Thymus (tissue), 11 donors: ENCODE measurements at regions not wholly inside any gene's neighbourhood (a gene's known extent, or its start where the extent isn't known, plus 50 kb on each side); places are given as distances from the start of the nearest gene placed in this dataset.

Experiments
- DNase-seq, 9 donors: peaks; one replicate each; pipeline ENCODE4 v3.0.0-alpha.2; 2013; ENCODE audit warnings: low spot score in 9 of 9, low read depth in 6 of 9, missing footprints in 1 of 9
- H3K27ac ChIP-seq, 2 donors: one replicate each; pipeline ENCODE4 v1.5.1; 2013; ENCODE audit warnings: control low read depth in 1 of 2, low read depth in 1 of 2, low read length in 1 of 2, mild to moderate bottlenecking in 1 of 2, moderate library complexity in 1 of 2
- H3K27me3 ChIP-seq, 2 donors: one replicate each; pipeline ENCODE4 v1.5.1; 2013; ENCODE audit warnings: low read length in 1 of 2; ENCODE audit not compliant: control insufficient read depth in 2 of 2, insufficient read depth in 1 of 2
- H3K36me3 ChIP-seq, 2 donors: one replicate each; pipeline ENCODE4 v1.5.1; 2013; ENCODE audit warnings: low read length in 1 of 2, mild to moderate bottlenecking in 1 of 2, moderate library complexity in 1 of 2; ENCODE audit not compliant: control insufficient read depth in 2 of 2, insufficient read depth in 2 of 2
- H3K4me1 ChIP-seq, 2 donors: one replicate each; pipeline ENCODE4 v1.5.1; 2013; ENCODE audit warnings: low read length in 2 of 2; ENCODE audit not compliant: control insufficient read depth in 2 of 2, insufficient read depth in 2 of 2
- H3K4me3 ChIP-seq, 2 donors: one replicate each; pipeline ENCODE4 v1.5.1; 2013; ENCODE audit warnings: low read length in 2 of 2, control low read depth in 1 of 2, mild to moderate bottlenecking in 1 of 2
- H3K9me3 ChIP-seq, 2 donors: one replicate each; pipeline ENCODE4 v1.5.1; 2013; ENCODE audit warnings: low read length in 1 of 2, mild to moderate bottlenecking in 1 of 2; ENCODE audit not compliant: control insufficient read depth in 2 of 2, insufficient read depth in 1 of 2
- WGBS: extraction: QIAGEN DNeasy Blood & Tissue Kit; methylation state at CpG from one replicate; pipeline ENCODE4 v1.1.7; 2013; 5-methylcytosine and 5-hydroxymethylcytosine counted together
- donor health status: healthy.

DNA sequence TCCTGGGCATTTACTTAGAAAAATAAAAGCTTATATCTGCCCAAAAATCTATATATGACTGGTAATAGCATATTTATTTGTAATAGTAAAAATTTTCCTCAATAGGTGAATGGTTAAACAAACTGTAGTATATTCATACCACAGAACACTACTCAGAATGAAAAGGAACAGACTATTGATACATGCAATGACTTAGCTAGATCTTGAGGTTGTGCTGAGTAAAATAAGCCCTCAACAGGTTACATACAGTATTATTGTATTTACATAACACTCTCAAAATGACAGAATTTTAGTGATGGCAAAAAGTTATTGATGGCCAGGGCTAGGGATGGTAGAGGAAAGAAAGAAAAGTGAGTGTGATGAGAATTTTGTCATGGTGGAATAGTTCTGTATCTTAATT is 178.4 kb downstream of the BMP4 start:
- no peak for DNase-seq
- H3K9me3 ChIP-seq = no peaks in the 10 kb centered on the region
- H3K27me3 ChIP-seq = no peaks in the 10 kb centered on the region
- H3K36me3 ChIP-seq = no peaks in the 10 kb centered on the region
- H3K4me1 ChIP-seq = no peaks in the 10 kb centered on the region
- H3K4me3 ChIP-seq = no peak overlapping the region
- no peak overlapping the region for H3K27ac ChIP-seq

DNA sequence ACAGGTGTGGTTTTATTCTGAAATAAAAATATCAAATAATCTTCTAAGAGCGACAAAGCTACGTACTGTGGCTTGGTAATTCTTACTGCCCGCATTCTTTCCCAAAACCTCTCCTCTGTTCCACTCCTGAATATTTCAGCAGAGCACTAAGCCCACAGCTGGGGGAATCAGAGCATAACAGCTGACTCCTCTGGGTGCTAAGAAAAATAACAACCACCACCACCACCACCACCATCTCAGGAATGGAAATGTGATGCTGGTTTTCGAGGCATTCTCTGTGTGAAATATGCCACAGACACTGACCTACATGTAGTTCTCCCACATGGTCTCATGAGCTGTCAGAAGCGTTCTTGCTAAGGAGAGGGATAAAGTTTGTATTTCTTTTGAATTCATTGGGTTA is 183.7 kb downstream of the BMP4 start:
- no peak overlapping the region for H3K4me3 ChIP-seq
- no peaks in the 10 kb centered on the region for H3K4me1 ChIP-seq
- no peaks in the 10 kb centered on the region for H3K36me3 ChIP-seq
- no peak for DNase-seq
- H3K27me3 ChIP-seq = no peaks in the 10 kb centered on the region
- no peak overlapping the region for H3K27ac ChIP-seq
- 88% methylated on average over 5 of the region's 5 CpGs for WGBS
- no peaks in the 10 kb centered on the region for H3K9me3 ChIP-seq

GRCh38 chr14:53767566-53767965 is 189.1 kb downstream of the BMP4 start:
- no peak for DNase-seq

GRCh38 chr14:53766601-53767000 is 190.0 kb downstream of the BMP4 start:
- no peak overlapping the region for H3K4me3 ChIP-seq
- no peaks in the 10 kb centered on the region for H3K9me3 ChIP-seq

More at GRCh38 chr14:53767566-53767965, 189.1 kb downstream of the BMP4 start:
- no peak overlapping the region for H3K27ac ChIP-seq
- H3K9me3 ChIP-seq = no peaks in the 10 kb centered on the region
- no peaks in the 10 kb centered on the region for H3K4me1 ChIP-seq
- H3K4me3 ChIP-seq = no peak overlapping the region
- H3K27me3 ChIP-seq = no peaks in the 10 kb centered on the region
- 90% methylated on average over 2 of the region's 2 CpGs for WGBS
- no peaks in the 10 kb centered on the region for H3K36me3 ChIP-seq

GRCh38 chr14:53766106-53766505 is 190.5 kb downstream of the BMP4 start:
- H3K9me3 ChIP-seq = no peaks in the 10 kb centered on the region
- H3K4me3 ChIP-seq = no peak overlapping the region
- 99% methylated on average over 2 of the region's 2 CpGs for WGBS
- H3K27ac ChIP-seq = no peak overlapping the region
- H3K27me3 ChIP-seq = no peaks in the 10 kb centered on the region
- no peaks in the 10 kb centered on the region for H3K4me1 ChIP-seq
- no peaks in the 10 kb centered on the region for H3K36me3 ChIP-seq
- DNase-seq = no peak

More at GRCh38 chr14:53766601-53767000, 190.0 kb downstream of the BMP4 start:
- Histone ChIP-seq H3K4me1 (no peaks in the 10 kb centered on the region), H3K27me3 (no peaks in the 10 kb centered on the region), H3K27ac (no peak overlapping the region), H3K36me3 (no peaks in the 10 kb centered on the region)
- no peak for DNase-seq

- H3K27ac ChIP-seq = no peak overlapping the region
- no peak for DNase-seq
- WGBS = 100% methylated on average over 1 of the region's 1 CpG
- H3K4me1 ChIP-seq = no peaks in the 10 kb centered on the region
- H3K36me3 ChIP-seq = no peaks in the 10 kb centered on the region
- no peak overlapping the region for H3K4me3 ChIP-seq
- H3K27me3 ChIP-seq = no peaks in the 10 kb centered on the region
- H3K9me3 ChIP-seq = no peaks in the 10 kb centered on the region
Observed at GRCh38 chr14:53764846-53765245, 191.8 kb downstream of the BMP4 start.

DNA sequence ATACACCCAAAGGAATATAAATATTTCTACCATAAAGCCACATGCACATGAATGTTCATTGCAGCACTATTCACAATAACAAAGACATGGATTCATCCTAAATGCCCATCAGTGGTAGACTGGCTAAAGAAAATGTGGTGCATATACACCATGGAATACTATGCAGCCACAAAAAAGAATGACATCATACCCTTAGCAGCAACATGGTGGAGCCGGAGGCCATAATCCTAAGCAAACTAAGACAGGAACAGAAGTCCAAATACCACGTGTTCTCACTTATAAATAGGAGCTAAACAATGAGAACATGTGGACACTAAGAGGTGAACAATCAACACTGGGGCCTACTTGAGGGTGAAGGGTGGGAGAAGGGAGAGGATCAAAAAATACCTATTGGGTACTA is 198.5 kb downstream of the BMP4 start:
- no peaks in the 10 kb centered on the region for H3K9me3 ChIP-seq
- H3K27me3 ChIP-seq = no peaks in the 10 kb centered on the region
- H3K4me1 ChIP-seq = no peaks in the 10 kb centered on the region
- no peak overlapping the region for H3K27ac ChIP-seq
- H3K4me3 ChIP-seq = no peak overlapping the region
- no peak for DNase-seq
- WGBS = 89% methylated on average over 2 of the region's 2 CpGs
- no peaks in the 10 kb centered on the region for H3K36me3 ChIP-seq

GRCh38 chr14:53757732-53758131 is 198.9 kb downstream of the BMP4 start:
- Histone ChIP-seq H3K27ac (no peak overlapping the region), H3K4me1 (no peaks in the 10 kb centered on the region), H3K36me3 (no peaks in the 10 kb centered on the region), H3K9me3 (no peaks in the 10 kb centered on the region), H3K27me3 (no peaks in the 10 kb centered on the region), H3K4me3 (no peak overlapping the region)
- no peak for DNase-seq

DNA sequence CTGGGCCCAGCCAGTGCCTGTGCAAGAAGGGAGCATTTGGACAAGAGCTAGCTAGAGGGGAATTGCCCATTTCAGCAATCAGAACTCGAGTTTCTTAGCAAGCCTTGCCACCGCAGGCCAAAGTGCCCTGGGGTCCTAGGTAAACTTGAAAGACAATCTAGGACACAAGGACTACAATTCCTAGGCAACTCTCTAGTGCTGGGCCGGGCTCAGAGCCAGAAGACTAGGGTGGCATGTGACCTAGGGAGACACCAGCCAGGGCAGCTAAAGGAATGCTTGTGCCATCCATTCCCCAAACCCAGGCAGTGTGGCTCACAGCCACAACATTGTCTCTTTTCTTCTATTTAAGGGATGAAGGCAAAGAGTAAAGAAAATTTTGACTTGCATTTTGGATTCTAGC is 205.0 kb downstream of the BMP4 start:
- no peaks in the 10 kb centered on the region for H3K36me3 ChIP-seq
- H3K27me3 ChIP-seq = no peaks in the 10 kb centered on the region
- WGBS = 85% methylated on average over 3 of the region's 3 CpGs
- H3K27ac ChIP-seq = no peak overlapping the region
- no peaks in the 10 kb centered on the region for H3K9me3 ChIP-seq
- no peak for DNase-seq
- H3K4me1 ChIP-seq = no peaks in the 10 kb centered on the region
- H3K4me3 ChIP-seq = no peak overlapping the region

DNA sequence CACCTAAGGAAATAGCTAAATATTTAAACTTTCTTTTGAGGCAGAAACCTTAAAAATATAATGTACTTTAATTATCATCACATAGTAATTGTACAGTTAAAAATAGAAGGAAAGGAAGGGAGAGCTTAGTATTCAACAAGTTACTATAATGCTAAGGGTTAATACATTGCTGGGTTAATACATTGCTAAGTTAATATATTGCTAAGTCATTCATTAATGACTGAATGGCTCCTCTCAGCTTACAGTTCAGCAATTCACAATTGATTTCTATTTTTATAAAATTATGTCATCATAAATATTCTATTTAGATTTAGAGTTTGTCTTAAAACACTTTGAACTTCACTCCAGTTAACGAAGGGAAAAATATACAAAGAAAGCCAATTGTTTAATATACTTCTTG is 207.9 kb downstream of the BMP4 start:
- 94% methylated on average over 1 of the region's 1 CpG for WGBS
- Histone ChIP-seq H3K4me3 (no peak overlapping the region), H3K27me3 (no peaks in the 10 kb centered on the region), H3K4me1 (no peaks in the 10 kb centered on the region), H3K27ac (no peak overlapping the region), H3K36me3 (no peaks in the 10 kb centered on the region), H3K9me3 (no peaks in the 10 kb centered on the region)
- no peak for DNase-seq
